Mucosa of rectum (tissue), 2 donors: ENCODE measurements at regions not wholly inside any gene's neighbourhood (a gene's known extent, or its start where the extent isn't known, plus 50 kb on each side); places are given as distances from the start of the nearest gene placed in this dataset.

ENCODE experiments used
- H3K27ac ChIP-seq, 2 donors: one replicate each; pipeline ENCODE4 v1.7.0; 2013; ENCODE audit warnings: inconsistent platforms in 2 of 2, low read depth in 2 of 2, low read length in 2 of 2
- H3K27me3 ChIP-seq, 2 donors: one replicate each; pipeline ENCODE4 v1.7.0; 2013; ENCODE audit warnings: low read length in 2 of 2; ENCODE audit not compliant: control insufficient read depth in 2 of 2, insufficient read depth in 2 of 2
- H3K36me3 ChIP-seq, 2 donors: one replicate each; pipeline ENCODE4 v1.7.0; 2013; ENCODE audit warnings: low read length in 2 of 2; ENCODE audit not compliant: control insufficient read depth in 2 of 2, insufficient read depth in 2 of 2
- H3K4me1 ChIP-seq, 2 donors: one replicate each; pipeline ENCODE4 v1.7.0; 2013; ENCODE audit warnings: low read length in 2 of 2, mild to moderate bottlenecking in 1 of 2; ENCODE audit not compliant: control insufficient read depth in 2 of 2, insufficient read depth in 2 of 2
- H3K4me3 ChIP-seq, 2 donors: one replicate each; pipeline ENCODE4 v1.7.0; 2013; ENCODE audit warnings: low read length in 2 of 2
- H3K9ac ChIP-seq, 2 donors: one replicate each; pipeline ENCODE4 v1.7.0; 2013; ENCODE audit warnings: low read length in 2 of 2, low read depth in 1 of 2, mild to moderate bottlenecking in 1 of 2
- H3K9me3 ChIP-seq, 2 donors: one replicate each; pipeline ENCODE4 v1.7.0; 2013; ENCODE audit warnings: low read length in 2 of 2; ENCODE audit not compliant: control insufficient read depth in 2 of 2
- donor health status: healthy.
- donor health status: Normal muscosa, but diverticular disease.

DNA sequence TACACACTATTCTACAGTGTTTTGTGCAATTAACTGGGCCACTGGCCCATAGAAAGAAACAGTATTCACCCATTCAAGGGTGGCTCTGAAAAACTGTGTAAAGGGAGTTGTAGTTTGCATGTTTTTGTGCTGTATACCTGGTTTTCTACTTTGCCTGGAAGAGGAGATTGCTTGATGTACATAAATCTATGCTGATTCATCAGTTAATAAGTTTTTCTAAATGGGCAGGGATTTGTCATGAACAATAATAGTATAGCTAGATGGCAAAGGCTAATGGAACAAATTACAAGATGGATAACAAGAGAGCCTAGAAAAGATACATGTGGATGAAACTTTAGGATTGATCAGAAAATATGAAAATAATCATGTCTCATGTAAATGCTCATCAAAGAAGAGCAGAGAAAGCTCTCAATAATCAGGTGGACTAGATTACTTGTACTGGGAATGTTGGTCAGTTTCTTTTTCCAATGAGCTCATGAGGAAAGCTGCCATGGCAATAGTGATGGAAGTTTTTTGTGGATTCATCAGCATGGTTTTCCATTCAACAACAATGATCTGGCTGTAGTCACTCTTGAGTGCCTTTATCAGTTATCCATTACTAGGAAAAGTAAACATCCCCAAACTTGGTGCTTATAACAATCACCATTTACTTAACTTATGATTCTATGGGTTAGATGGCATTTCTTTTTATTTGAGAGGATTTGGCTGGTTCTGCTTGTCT lies 602.8 kb downstream of the BRINP3 start:
- Histone ChIP-seq H3K27me3 (no peaks in the 10 kb centered on the region), H3K4me1 (no peaks in the 10 kb centered on the region)

GRCh38 chr1:189880135-189880534 lies 597.5 kb downstream of the BRINP3 start:
- no peak overlapping the region for H3K9ac ChIP-seq
- H3K4me3 ChIP-seq, result no peak overlapping the region
- H3K9me3 ChIP-seq, result no peaks in the 10 kb centered on the region
- H3K27me3 ChIP-seq, result no peaks in the 10 kb centered on the region
- H3K36me3 ChIP-seq, result no peaks in the 10 kb centered on the region
- no peak overlapping the region for H3K27ac ChIP-seq
- H3K4me1 ChIP-seq, result no peaks in the 10 kb centered on the region

More for the DNA sequence above, 602.8 kb downstream of the BRINP3 start:
- Histone ChIP-seq H3K9me3 (no peaks in the 10 kb centered on the region), H3K4me3 (no peak overlapping the region), H3K36me3 (no peaks in the 10 kb centered on the region), H3K27ac (no peak overlapping the region), H3K9ac (no peak overlapping the region)

DNA sequence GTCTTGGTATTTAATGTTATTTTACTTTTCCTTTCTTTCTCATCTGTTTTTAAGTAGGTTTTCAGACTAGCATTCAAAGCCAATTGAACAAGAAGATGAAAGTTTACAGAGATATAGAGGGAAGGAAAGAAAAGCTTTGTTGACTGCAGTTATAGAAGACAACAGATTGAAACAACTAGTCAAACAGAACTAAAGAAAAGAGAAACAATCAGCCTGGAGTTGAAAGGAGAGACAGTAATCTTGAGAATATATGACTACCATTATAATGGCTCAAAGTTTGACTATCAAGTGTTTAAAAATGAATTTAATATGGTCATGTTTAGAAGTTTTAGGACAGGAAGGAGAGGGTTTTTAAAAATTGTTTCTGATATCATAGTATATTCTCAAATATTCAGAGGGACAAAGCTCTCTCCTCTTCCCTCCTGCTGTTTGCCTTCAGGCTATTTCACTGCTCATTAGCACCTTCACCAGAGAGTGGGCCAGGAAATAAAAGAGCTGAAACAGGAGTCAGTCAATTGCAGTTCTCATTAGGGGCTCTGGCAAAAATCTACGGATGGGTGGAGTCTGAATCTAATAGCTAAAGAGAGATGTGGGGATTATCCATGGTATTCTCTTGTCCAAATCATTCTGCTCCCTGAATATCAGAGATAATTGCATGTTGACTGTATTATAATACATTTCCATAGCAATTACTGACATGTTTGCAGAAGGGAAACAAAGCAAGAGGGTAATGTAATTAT lies 577.8 kb downstream of the BRINP3 start:
- Histone ChIP-seq H3K27me3 (no peaks in the 10 kb centered on the region), H3K36me3 (no peaks in the 10 kb centered on the region), H3K9ac (no peak overlapping the region), H3K9me3 (no peaks in the 10 kb centered on the region), H3K27ac (no peak overlapping the region), H3K4me3 (no peak overlapping the region), H3K4me1 (no peaks in the 10 kb centered on the region)

GRCh38 chr1:189904509-189904908 lies 573.2 kb downstream of the BRINP3 start:
- no peaks in the 10 kb centered on the region for H3K4me1 ChIP-seq
- H3K9me3 ChIP-seq, result no peaks in the 10 kb centered on the region
- H3K9ac ChIP-seq, result no peak overlapping the region
- no peaks in the 10 kb centered on the region for H3K36me3 ChIP-seq
- no peaks in the 10 kb centered on the region for H3K27me3 ChIP-seq
- H3K27ac ChIP-seq, result no peak overlapping the region
- no peak overlapping the region for H3K4me3 ChIP-seq

- Histone ChIP-seq H3K4me1 (no peaks in the 10 kb centered on the region), H3K36me3 (no peaks in the 10 kb centered on the region), H3K27me3 (no peaks in the 10 kb centered on the region)
Measured at GRCh38 chr1:189908113-189908512, 569.6 kb downstream of the BRINP3 start.

DNA sequence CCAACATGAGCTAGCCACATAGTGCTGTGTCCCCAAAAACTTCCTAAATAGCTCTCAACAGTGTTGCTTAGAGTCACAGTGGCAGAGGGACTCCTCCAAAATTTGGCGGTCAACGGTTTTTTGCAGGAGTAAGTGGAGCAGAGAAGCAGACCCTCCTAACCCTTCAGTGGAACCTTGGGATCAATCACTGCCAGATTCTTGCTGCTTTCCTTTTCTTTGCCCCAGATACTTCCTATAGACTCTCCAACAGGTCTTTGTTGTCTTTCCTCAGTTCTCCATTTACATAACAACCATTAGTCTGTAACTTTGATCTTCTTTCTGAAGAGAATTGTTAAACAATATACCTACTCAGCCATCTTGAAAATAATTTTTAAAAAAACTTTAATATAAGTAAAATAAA lies 556.1 kb downstream of the BRINP3 start:
- no peak overlapping the region for H3K9ac ChIP-seq
- no peaks in the 10 kb centered on the region for H3K9me3 ChIP-seq
- no peak overlapping the region for H3K27ac ChIP-seq
- no peaks in the 10 kb centered on the region for H3K27me3 ChIP-seq
- no peaks in the 10 kb centered on the region for H3K36me3 ChIP-seq
- H3K4me1 ChIP-seq, result no peaks in the 10 kb centered on the region
- no peak overlapping the region for H3K4me3 ChIP-seq

More at GRCh38 chr1:189908113-189908512, 569.6 kb downstream of the BRINP3 start:
- H3K4me3 ChIP-seq, result no peak overlapping the region
- no peaks in the 10 kb centered on the region for H3K9me3 ChIP-seq
- no peak overlapping the region for H3K9ac ChIP-seq
- H3K27ac ChIP-seq, result no peak overlapping the region

GRCh38 chr1:189927641-189928040 lies 550.0 kb downstream of the BRINP3 start:
- Histone ChIP-seq H3K4me3 (no peak overlapping the region), H3K36me3 (no peaks in the 10 kb centered on the region), H3K9me3 (no peaks in the 10 kb centered on the region), H3K27me3 (no peaks in the 10 kb centered on the region), H3K4me1 (no peaks in the 10 kb centered on the region), H3K9ac (no peak overlapping the region), H3K27ac (no peak overlapping the region)

- Histone ChIP-seq H3K27me3 (no peaks in the 10 kb centered on the region), H3K4me3 (no peak overlapping the region), H3K4me1 (no peaks in the 10 kb centered on the region), H3K27ac (no peak overlapping the region), H3K9me3 (no peaks in the 10 kb centered on the region), H3K36me3 (no peaks in the 10 kb centered on the region), H3K9ac (no peak overlapping the region)
Measured at GRCh38 chr1:189929501-189930099, 548.1 kb downstream of the BRINP3 start.

DNA sequence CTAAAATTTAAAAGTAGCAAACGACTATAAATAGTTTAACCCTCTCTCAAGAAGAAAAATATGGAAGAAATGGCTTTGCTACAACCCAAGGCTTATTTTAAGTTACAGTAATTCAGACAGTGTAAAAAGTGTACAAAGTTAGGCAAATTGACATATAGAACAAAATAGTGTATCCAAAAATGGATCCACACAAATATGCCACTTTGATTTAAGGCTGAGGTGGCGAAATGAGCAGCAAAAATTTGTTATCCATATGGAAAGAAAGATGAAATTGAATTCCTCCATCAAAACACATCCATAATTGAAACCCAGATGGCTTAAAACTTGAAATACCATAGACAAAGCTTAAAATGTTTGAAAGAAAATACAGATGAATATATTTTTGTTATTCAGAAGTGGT lies 540.8 kb downstream of the BRINP3 start:
- no peak overlapping the region for H3K9ac ChIP-seq
- H3K9me3 ChIP-seq, result no peaks in the 10 kb centered on the region
- H3K4me3 ChIP-seq, result no peak overlapping the region
- H3K27ac ChIP-seq, result no peak overlapping the region
- no peaks in the 10 kb centered on the region for H3K4me1 ChIP-seq
- no peaks in the 10 kb centered on the region for H3K36me3 ChIP-seq
- H3K27me3 ChIP-seq, result no peaks in the 10 kb centered on the region

DNA sequence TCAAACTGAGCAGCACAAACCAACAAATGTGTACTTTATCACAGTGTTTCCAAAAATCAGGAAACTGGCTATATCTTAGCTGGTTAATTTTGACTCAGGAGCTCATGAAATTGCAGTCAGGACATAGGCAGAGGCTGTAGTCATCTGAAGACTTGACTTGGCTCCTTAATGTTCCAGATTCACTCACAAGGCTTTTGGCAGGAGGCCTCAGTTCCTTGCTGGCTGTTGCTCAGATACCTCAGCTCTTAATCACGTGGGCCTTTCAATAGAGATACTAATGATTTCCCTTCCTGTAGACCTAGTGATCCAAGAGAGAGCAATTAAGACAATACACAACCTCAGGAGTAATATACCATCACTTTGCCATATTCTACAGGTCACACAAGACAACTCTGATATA lies 537.7 kb downstream of the BRINP3 start:
- H3K9ac ChIP-seq, result no peak overlapping the region
- no peak overlapping the region for H3K27ac ChIP-seq
- no peak overlapping the region for H3K4me3 ChIP-seq
- no peaks in the 10 kb centered on the region for H3K9me3 ChIP-seq
- no peaks in the 10 kb centered on the region for H3K27me3 ChIP-seq
- no peaks in the 10 kb centered on the region for H3K4me1 ChIP-seq
- H3K36me3 ChIP-seq, result no peaks in the 10 kb centered on the region
